IMR-90 (cell line): ENCODE measurements at regions not wholly inside any gene's neighbourhood (a gene's known extent, or its start where the extent isn't known, plus 50 kb on each side); places are given as distances from the start of the nearest gene placed in this dataset.

ENCODE experiments used
- ATAC-seq: fragments of 200-7000 bp; cut with Tn5 transposase; 2 replicates; pipeline ENCODE4 v1.9.1; 2020; ENCODE audit warnings: low read depth, mild to moderate bottlenecking, moderate library complexity
- BruUV-seq: library from RNA; stranded (reverse); fragments of 400-500 nt; replicated peaks from 2 replicates; lab custom pipeline; 2021; lab: Mats Ljungman, UMichigan
- CTCF ChIA-PET: fragments of 300-600 bp; formaldehyde crosslinking; extraction: SDS; loops from one replicate; lab custom pipeline; 2021; ENCODE audit warnings: antibody characterized with exemption; lab: Yijun Ruan, JAX
- POLR2A ChIA-PET: fragments of 300-600 bp; sonication (Branson Sonifier 250); formaldehyde crosslinking; loops from one replicate; lab custom pipeline; 2022; ENCODE audit warnings: antibody characterized with exemption; ENCODE audit not compliant: unreplicated experiment; lab: Charles Lee
- DNase-seq: peaks from one replicate; pipeline ENCODE4 v3.0.0; 2013
- H2AFZ ChIP-seq: replicated peaks from 2 replicates; pipeline ENCODE3; 2013; ENCODE audit warnings: low read length, mild to moderate bottlenecking; ENCODE audit not compliant: poor library complexity
- H2AK5ac ChIP-seq: 2 replicates; pipeline ENCODE4 v1.6.1; 2013; ENCODE audit warnings: low read depth, low read length, inconsistent platforms
- H2AK9ac ChIP-seq: replicated peaks from 2 replicates; pipeline ENCODE3; 2013; ENCODE audit warnings: mild to moderate bottlenecking, low read depth, low read length, moderate library complexity; ENCODE audit not compliant: poor library complexity
- H2BK120ac ChIP-seq: 2 replicates; pipeline ENCODE4 v1.6.1; 2013; ENCODE audit warnings: low read depth, low read length, inconsistent platforms
- H2BK15ac ChIP-seq: 3 replicates; pipeline ENCODE4 v1.6.1; 2013; ENCODE audit warnings: low read depth, low read length, inconsistent platforms
- H2BK20ac ChIP-seq: 2 replicates; pipeline ENCODE4 v1.6.1; 2013; ENCODE audit warnings: low read depth, mild to moderate bottlenecking, inconsistent platforms, low read length, moderate library complexity
- H2BK5ac ChIP-seq: 2 replicates; pipeline ENCODE4 v1.6.1; 2013; ENCODE audit warnings: mild to moderate bottlenecking, low read depth, low read length, inconsistent platforms; ENCODE audit not compliant: poor library complexity, severe bottlenecking
- H3K14ac ChIP-seq: replicated peaks from 2 replicates; pipeline ENCODE4 v1.6.1; 2013; ENCODE audit warnings: low read depth, low read length, inconsistent platforms
- H3K18ac ChIP-seq: 2 replicates; pipeline ENCODE4 v1.6.1; 2013; ENCODE audit warnings: low read depth, low read length, control low read depth
- H3K23ac ChIP-seq: 2 replicates; pipeline ENCODE4 v1.6.1; 2013; ENCODE audit warnings: low read depth, low read length, inconsistent platforms
- H3K27ac ChIP-seq: 2 replicates; pipeline ENCODE4 v1.5.1; 2013; ENCODE audit warnings: mild to moderate bottlenecking, control low read depth, low read length; ENCODE audit not compliant: insufficient read depth
- H3K27me3 ChIP-seq: 2 replicates; pipeline ENCODE4 v1.6.1; 2013; ENCODE audit warnings: low read length; ENCODE audit not compliant: control insufficient read depth, insufficient read depth
- H3K36me3 ChIP-seq: 2 replicates; pipeline ENCODE4 v1.6.1; 2013; ENCODE audit warnings: low read length, mixed read lengths; ENCODE audit not compliant: control insufficient read depth, insufficient read depth
- H3K4ac ChIP-seq: 2 replicates; pipeline ENCODE4 v1.6.1; 2013; ENCODE audit warnings: low read depth, low read length, inconsistent platforms
- H3K4me1 ChIP-seq: 2 replicates; pipeline ENCODE4 v1.6.1; 2013; ENCODE audit warnings: low read length, mixed read lengths; ENCODE audit not compliant: control insufficient read depth, insufficient read depth
- H3K4me2 ChIP-seq: 2 replicates; pipeline ENCODE4 v1.6.1; 2013; ENCODE audit warnings: low read depth, mild to moderate bottlenecking, control low read depth, low read length, moderate library complexity
- H3K4me3 ChIP-seq: 2 replicates; pipeline ENCODE4 v1.5.1; 2013; ENCODE audit warnings: low read depth, mild to moderate bottlenecking, control low read depth, low read length, moderate library complexity; ENCODE audit not compliant: insufficient read depth
- H3K56ac ChIP-seq: 2 replicates; pipeline ENCODE4 v1.6.1; 2013; ENCODE audit warnings: low read length, inconsistent platforms; ENCODE audit not compliant: insufficient read depth; ENCODE audit errors: extremely low read depth
- H3K79me1 ChIP-seq, 2 experiments: 2 replicates each; pipeline ENCODE4 v1.6.1; 2013; ENCODE audit warnings: low read length in 2 of 2, inconsistent platforms in 1 of 2, low read depth in 1 of 2
- H3K9ac ChIP-seq: 2 replicates; pipeline ENCODE4 v1.6.1; 2013; ENCODE audit warnings: low read depth, low read length, control low read depth
- H3K9me1 ChIP-seq: 2 replicates; pipeline ENCODE4 v1.6.1; 2013; ENCODE audit warnings: low read length, inconsistent platforms; ENCODE audit not compliant: insufficient read depth
- H3K9me3 ChIP-seq: 2 replicates; pipeline ENCODE4 v1.6.1; 2013; ENCODE audit warnings: low read length; ENCODE audit not compliant: control insufficient read depth, insufficient read depth
- H4K20me1 ChIP-seq: 2 replicates; pipeline ENCODE4 v1.6.1; 2013; ENCODE audit warnings: low read length, inconsistent platforms; ENCODE audit not compliant: insufficient read depth
- H4K5ac ChIP-seq: 2 replicates; pipeline ENCODE4 v1.6.1; 2013; ENCODE audit warnings: mild to moderate bottlenecking, low read depth, low read length, control low read depth
- H4K8ac ChIP-seq, 2 experiments: 2 replicates each; pipeline ENCODE4 v1.6.1; 2013; ENCODE audit warnings: low read depth in 2 of 2, low read length in 2 of 2, control low read depth in 1 of 2, inconsistent platforms in 1 of 2
- H4K91ac ChIP-seq: 2 replicates; pipeline ENCODE4 v1.6.1; 2013; ENCODE audit warnings: low read depth, low read length, inconsistent platforms; ENCODE audit not compliant: insufficient read depth
- BHLHE40 ChIP-seq: fragments of 150-350 bp; IDR thresholded peaks from 2 replicates; pipeline ENCODE4 v1.6.1; 2016; ENCODE audit warnings: mild to moderate bottlenecking, low read depth, low read length
- CEBPB ChIP-seq: IDR thresholded peaks from 2 replicates; pipeline ENCODE4 v1.6.1; 2012; ENCODE audit warnings: low read depth, low read length, improper control_type of control experiment
- CHD1 ChIP-seq: IDR thresholded peaks from 2 replicates; pipeline ENCODE4 v1.6.1; 2012; ENCODE audit warnings: low read depth, low read length, improper control_type of control experiment
- ELK1 ChIP-seq: fragments of 150-350 bp; IDR thresholded peaks from 2 replicates; pipeline ENCODE4 v1.6.1; 2016; ENCODE audit warnings: low read depth, mild to moderate bottlenecking, low read length, moderate library complexity, borderline replicate concordance
- FOS ChIP-seq: fragments of 150-350 bp; IDR thresholded peaks from 2 replicates; pipeline ENCODE4 v1.6.1; 2016; ENCODE audit warnings: low read depth, low read length
- MAZ ChIP-seq: IDR thresholded peaks from 2 replicates; pipeline ENCODE4 v1.6.1; 2012; ENCODE audit warnings: low read depth, mild to moderate bottlenecking, low read length, improper control_type of control experiment, moderate library complexity, borderline replicate concordance
- MXI1 ChIP-seq: IDR thresholded peaks from 2 replicates; pipeline ENCODE4 v1.6.1; 2012; ENCODE audit warnings: low read depth, mild to moderate bottlenecking, low read length, moderate library complexity, borderline replicate concordance
- POLR2A ChIP-seq: IDR thresholded peaks from 2 replicates; pipeline ENCODE4 v1.6.1; 2012; ENCODE audit warnings: mild to moderate bottlenecking, low read depth, low read length
- RCOR1 ChIP-seq: IDR thresholded peaks from 2 replicates; pipeline ENCODE4 v1.6.1; 2012; ENCODE audit warnings: mild to moderate bottlenecking, low read length, improper control_type of control experiment; ENCODE audit not compliant: insufficient replicate concordance
- SMC3 ChIP-seq: fragments of 150-350 bp; IDR thresholded peaks from 2 replicates; pipeline ENCODE4 v1.6.1; 2016; ENCODE audit warnings: low read depth, mild to moderate bottlenecking, antibody characterized with exemption, low read length, moderate library complexity
- USF2 ChIP-seq: fragments of 150-350 bp; IDR thresholded peaks from 2 replicates; pipeline ENCODE4 v1.6.1; 2017; ENCODE audit warnings: mild to moderate bottlenecking, antibody characterized with exemption, low read length, low read depth
- whole genome bisulfite sequencing, 2 experiments: methylation state at CpG; one replicate each; pipeline versions ENCODE4 v1.1.5 to v1.1.7; 2013; ENCODE audit warnings: missing lambda C conversion rate in 2 of 2; ENCODE audit not compliant: insufficient read length in 1 of 2; ENCODE audit errors: extremely low coverage in 2 of 2; 5-methylcytosine and 5-hydroxymethylcytosine counted together
- dilution Hi-C: fragments of 300-500 bp; cut with HindIII; formaldehyde crosslinking; loops from one replicate; pipeline ENCODE4 v1.14.3; 2018; ENCODE audit warnings: low sequenced_read_pairs; ENCODE audit not compliant: unreplicated experiment
- in situ Hi-C: fragments of 300-500 bp; cut with MboI; formaldehyde crosslinking; loops from 3 replicates; pipeline ENCODE4 v1.14.3; 2019; ENCODE audit warnings: low sequenced_read_pairs, inconsistent platforms, mixed read lengths
- intact Hi-C: fragments of 100-400 bp; cut with micrococcal nuclease; formaldehyde crosslinking; loops from 2 replicates; pipeline ENCODE4 v1.10.0; 2022
- TF ChIP-seq, protein P1 (sequence below): conservative IDR thresholded peaks from 2 replicates; pipeline ENCODE4 v1.5.1; 2012; ENCODE audit warnings: mild to moderate bottlenecking, low read depth, low read length, improper control_type of control experiment

DNA sequence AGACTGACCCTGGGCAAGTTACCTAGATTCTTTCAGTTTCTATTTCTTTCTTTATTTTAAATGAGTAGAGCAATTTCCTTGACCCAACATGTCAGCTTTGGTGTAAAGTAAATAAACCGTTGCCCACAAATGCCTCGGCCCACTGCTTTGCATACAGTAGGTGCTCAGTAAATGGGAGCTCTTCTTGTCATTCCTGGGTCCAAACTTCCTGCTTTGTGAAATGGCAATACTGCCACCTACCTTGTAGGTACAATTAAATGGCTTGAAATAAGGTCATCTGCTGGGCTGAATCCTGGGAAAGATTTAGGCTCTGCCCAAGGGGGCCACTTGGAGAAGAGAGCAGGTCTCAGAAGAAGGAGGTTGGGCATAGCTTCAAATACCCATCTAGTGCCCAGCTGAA, 253.0 kb downstream of the HS3ST3B1 start:
- Histone ChIP-seq H3K18ac (no peak overlapping the region), H2BK20ac (no peak overlapping the region), H2AFZ (no peak overlapping the region), H2BK5ac (no peak overlapping the region), H4K91ac (no peak overlapping the region), H3K27me3 (peaks cover 1% of the 10 kb centered on the region; the same call in 1 of the 2 replicates), H4K20me1 (no peaks in the 10 kb centered on the region), H4K8ac (no peak overlapping the region), H3K23ac (no peak overlapping the region), H2AK9ac (no peak overlapping the region), H3K14ac (no peak overlapping the region), H3K4me2 (no peak overlapping the region), H2BK120ac (no peak overlapping the region), H3K9me3 (no peaks in the 10 kb centered on the region), H2AK5ac (no peak overlapping the region), H3K4me3 (no peak overlapping the region), H3K9me1 (no peaks in the 10 kb centered on the region), H3K27ac (no peak overlapping the region), H3K36me3 (no peaks in the 10 kb centered on the region), H3K4me1 (no peaks in the 10 kb centered on the region), H2BK15ac (no peak overlapping the region), H3K79me1 (no peaks in the 10 kb centered on the region), H3K9ac (no peak overlapping the region), H3K56ac (no peak overlapping the region), H3K4ac (no peak overlapping the region), H4K5ac (no peak overlapping the region)
- WGBS, 2 experiments, result 60% methylated on average over 2 of the region's 2 CpGs; no CpG with 5 or more reads in 1 of the 2 experiments
- TF ChIP-seq MXI1, result no peak
- TF ChIP-seq RCOR1, result no peak
- TF ChIP-seq, protein P1, sequence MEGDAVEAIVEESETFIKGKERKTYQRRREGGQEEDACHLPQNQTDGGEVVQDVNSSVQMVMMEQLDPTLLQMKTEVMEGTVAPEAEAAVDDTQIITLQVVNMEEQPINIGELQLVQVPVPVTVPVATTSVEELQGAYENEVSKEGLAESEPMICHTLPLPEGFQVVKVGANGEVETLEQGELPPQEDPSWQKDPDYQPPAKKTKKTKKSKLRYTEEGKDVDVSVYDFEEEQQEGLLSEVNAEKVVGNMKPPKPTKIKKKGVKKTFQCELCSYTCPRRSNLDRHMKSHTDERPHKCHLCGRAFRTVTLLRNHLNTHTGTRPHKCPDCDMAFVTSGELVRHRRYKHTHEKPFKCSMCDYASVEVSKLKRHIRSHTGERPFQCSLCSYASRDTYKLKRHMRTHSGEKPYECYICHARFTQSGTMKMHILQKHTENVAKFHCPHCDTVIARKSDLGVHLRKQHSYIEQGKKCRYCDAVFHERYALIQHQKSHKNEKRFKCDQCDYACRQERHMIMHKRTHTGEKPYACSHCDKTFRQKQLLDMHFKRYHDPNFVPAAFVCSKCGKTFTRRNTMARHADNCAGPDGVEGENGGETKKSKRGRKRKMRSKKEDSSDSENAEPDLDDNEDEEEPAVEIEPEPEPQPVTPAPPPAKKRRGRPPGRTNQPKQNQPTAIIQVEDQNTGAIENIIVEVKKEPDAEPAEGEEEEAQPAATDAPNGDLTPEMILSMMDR, result no peak
- no peak for TF ChIP-seq MAZ
- no peak for TF ChIP-seq POLR2A
- no peak for TF ChIP-seq SMC3
- no peak for TF ChIP-seq USF2
- no peak for TF ChIP-seq CEBPB
- no peak for TF ChIP-seq FOS
- TF ChIP-seq CHD1, result no peak
- TF ChIP-seq ELK1, result no peak
- no peak for TF ChIP-seq BHLHE40
- dilution Hi-C loops, result no loop called here
- in situ Hi-C loops, result no loop called here
- BruUV-seq, result no TSS peak
- no peak for ATAC-seq
- POLR2A ChIA-PET, result no interaction called here
- intact Hi-C loops, result no loop called here
- DNase-seq, result no peak
- CTCF ChIA-PET, result no interaction called here
